GM12864 (cell line): ENCODE measurements at regions not wholly inside any gene's neighbourhood (a gene's known extent, or its start where the extent isn't known, plus 50 kb on each side); places are given as distances from the start of the nearest gene placed in this dataset.

Experiments
- DNase-seq: peaks from one replicate; pipeline ENCODE4 v3.0.0-alpha.2; 2011; ENCODE audit warnings: low read depth
- H3K4me3 ChIP-seq: 2 replicates; pipeline ENCODE4 v1.5.1; 2011; ENCODE audit warnings: mild to moderate bottlenecking, low read depth, low read length, control low read depth
- CTCF ChIP-seq: IDR thresholded peaks from 2 replicates; pipeline ENCODE4 v1.5.1; 2011; ENCODE audit warnings: low read depth, mild to moderate bottlenecking, moderate library complexity, low read length, control low read depth, inconsistent platforms; ENCODE audit errors: missing control alignments

- DNase-seq: no peak
- TF ChIP-seq CTCF: no peak
- H3K4me3 ChIP-seq: no peak overlapping the region
These were observed 103.1 kb upstream of the ATP11B start for GRCh38 chr3:182690172-182690571.

GRCh38 chr3:182692021-182692420, 101.3 kb upstream of the ATP11B start:
- no peak overlapping the region for H3K4me3 ChIP-seq
- no peak for TF ChIP-seq CTCF
- no peak for DNase-seq

GRCh38 chr3:182692695-182693094, 100.6 kb upstream of the ATP11B start:
- TF ChIP-seq CTCF: no peak
- no peak for DNase-seq
- no peak overlapping the region for H3K4me3 ChIP-seq

GRCh38 chr3:182693723-182694122, 99.6 kb upstream of the ATP11B start:
- H3K4me3 ChIP-seq: no peak overlapping the region
- TF ChIP-seq CTCF: no peak
- no peak for DNase-seq

GRCh38 chr3:182696916-182697315, 96.4 kb upstream of the ATP11B start:
- no peak for DNase-seq
- TF ChIP-seq CTCF: no peak
- no peak overlapping the region for H3K4me3 ChIP-seq

GRCh38 chr3:182697345-182697919, 95.9 kb upstream of the ATP11B start:
- no peak for DNase-seq
- H3K4me3 ChIP-seq: no peak overlapping the region
- no peak for TF ChIP-seq CTCF

GRCh38 chr3:182698078-182698477, 95.2 kb upstream of the ATP11B start:
- no peak for DNase-seq
- H3K4me3 ChIP-seq: no peak overlapping the region
- TF ChIP-seq CTCF: no peak
